CD4-positive, alpha-beta memory T cell (primary cell): ENCODE measurements at regions not wholly inside any gene's neighbourhood (a gene's known extent, or its start where the extent isn't known, plus 50 kb on each side); places are given as distances from the start of the nearest gene placed in this dataset.

Experiments used
- CTCF ChIA-PET: fragments of 350-600 bp; sonication (Branson Sonifier 250); formaldehyde crosslinking; loops from one replicate; lab custom pipeline; 2021; ENCODE audit warnings: inconsistent platforms; ENCODE audit not compliant: partially characterized antibody; lab: Charles Lee
- POLR2A ChIA-PET: fragments of 350-600 bp; sonication (Branson Sonifier 250); formaldehyde crosslinking; loops from one replicate; lab custom pipeline; 2021; ENCODE audit not compliant: partially characterized antibody; lab: Charles Lee
- DNase-seq, 5 donors: peaks; one replicate each; pipeline versions ENCODE4 v3.0.0 to v3.0.0-alpha.2; 2020 to 2022; ENCODE audit warnings: mixed read lengths in 1 of 5
- H3K27ac ChIP-seq: one replicate; pipeline ENCODE4 v1.7.0; 2013; ENCODE audit warnings: low read depth, low read length
- H3K27me3 ChIP-seq: 2 replicates; pipeline ENCODE4 v1.7.0; 2013; ENCODE audit warnings: mild to moderate bottlenecking, low read length, moderate library complexity; ENCODE audit not compliant: insufficient read depth
- H3K36me3 ChIP-seq: 2 replicates; pipeline ENCODE4 v1.7.0; 2013; ENCODE audit warnings: mild to moderate bottlenecking, low read length, moderate library complexity; ENCODE audit not compliant: insufficient read depth
- H3K4me1 ChIP-seq: 2 replicates; pipeline ENCODE4 v1.7.0; 2013; ENCODE audit warnings: mild to moderate bottlenecking, low read length, moderate library complexity; ENCODE audit not compliant: insufficient read depth
- H3K4me3 ChIP-seq, 2 donors: one replicate each; pipeline ENCODE4 v1.7.0; 2013; ENCODE audit warnings: low read length in 2 of 2, mild to moderate bottlenecking in 1 of 2
- H3K9me3 ChIP-seq, 2 donors: one replicate each; pipeline ENCODE4 v1.7.0; 2013; ENCODE audit warnings: low read length in 2 of 2, control low read depth in 1 of 2; ENCODE audit not compliant: control insufficient read depth in 1 of 2
- H3K27ac Mint-ChIP-seq, 7 donors: one replicate each; pipeline ENCODE4 v1.8.0; 2020 to 2021; ENCODE audit warnings: mixed read lengths in 7 of 7, mild to moderate bottlenecking in 6 of 7, inconsistent platforms in 3 of 7, moderate library complexity in 3 of 7
- H3K27me3 Mint-ChIP-seq, 2 donors: one replicate each; pipeline ENCODE4 v1.8.0; 2020 to 2021; ENCODE audit warnings: mixed read lengths in 2 of 2
- H3K36me3 Mint-ChIP-seq, 2 donors: one replicate each; pipeline ENCODE4 v1.8.0; 2020 to 2021; ENCODE audit warnings: mixed read lengths in 2 of 2, inconsistent platforms in 1 of 2, mild to moderate bottlenecking in 1 of 2
- H3K4me1 Mint-ChIP-seq, 4 donors: one replicate each; pipeline ENCODE4 v1.8.0; 2020 to 2021; ENCODE audit warnings: mixed read lengths in 4 of 4, mild to moderate bottlenecking in 1 of 4
- H3K4me3 Mint-ChIP-seq, 8 donors: one replicate each; pipeline ENCODE4 v1.8.0; 2020 to 2021; ENCODE audit warnings: mixed read lengths in 8 of 8, mild to moderate bottlenecking in 7 of 8, moderate library complexity in 6 of 8, inconsistent platforms in 3 of 8
- H3K9me3 Mint-ChIP-seq, 8 donors: one replicate each; pipeline ENCODE4 v1.8.0; 2020 to 2021; ENCODE audit warnings: mixed read lengths in 8 of 8, mild to moderate bottlenecking in 5 of 8, inconsistent platforms in 3 of 8, moderate library complexity in 1 of 8
- intact Hi-C: fragments of 100-400 bp; cut with micrococcal nuclease; formaldehyde crosslinking; loops from one replicate; pipeline ENCODE4 v1.15.1; 2023

- no peaks in the 10 kb centered on the region for H3K27me3 ChIP-seq
- Mint-ChIP-seq H3K27me3 (peaks cover 0 to 1% of the 10 kb centered on the region in 2 donors), H3K4me1 (no peaks in the 10 kb centered on the region), H3K36me3 (no peaks in the 10 kb centered on the region), H3K4me3 (no peak overlapping the region), H3K27ac (no peak overlapping the region), H3K9me3 (peaks cover 2 to 21% (median 15%) of the 10 kb centered on the region in 8 donors)
- no peak overlapping the region for H3K4me3 ChIP-seq
- no peaks in the 10 kb centered on the region for H3K9me3 ChIP-seq
- DNase-seq, result no peak
- ChIA-PET CTCF (no interaction called here), POLR2A (no interaction called here)
- no peak overlapping the region for H3K27ac ChIP-seq
- H3K4me1 ChIP-seq, result no peaks in the 10 kb centered on the region
- intact Hi-C loops, result no loop called here
- no peaks in the 10 kb centered on the region for H3K36me3 ChIP-seq
Measured at GRCh38 chr1:90347366-90347765, 352.5 kb downstream of the ZNF326 start.

- Mint-ChIP-seq H3K9me3 (peaks cover 2 to 21% (median 15%) of the 10 kb centered on the region in 8 donors), H3K36me3 (no peaks in the 10 kb centered on the region), H3K27ac (no peak overlapping the region), H3K4me1 (no peaks in the 10 kb centered on the region), H3K27me3 (peaks cover 0 to 1% of the 10 kb centered on the region in 2 donors), H3K4me3 (no peak overlapping the region)
- ChIA-PET POLR2A (no interaction called here), CTCF (no interaction called here)
- Histone ChIP-seq H3K36me3 (no peaks in the 10 kb centered on the region), H3K27ac (no peak overlapping the region), H3K4me3 (no peak overlapping the region), H3K4me1 (no peaks in the 10 kb centered on the region), H3K27me3 (no peaks in the 10 kb centered on the region), H3K9me3 (no peaks in the 10 kb centered on the region)
- intact Hi-C loops, result no loop called here
- DNase-seq, result no peak
Measured at GRCh38 chr1:90346757-90347156, 351.8 kb downstream of the ZNF326 start.

- no peak for DNase-seq
- intact Hi-C loops, result no loop called here
- ChIA-PET POLR2A (no interaction called here), CTCF (no interaction called here)
- Histone ChIP-seq H3K4me1 (no peaks in the 10 kb centered on the region), H3K4me3 (no peak overlapping the region), H3K27ac (no peak overlapping the region), H3K36me3 (no peaks in the 10 kb centered on the region), H3K27me3 (no peaks in the 10 kb centered on the region), H3K9me3 (no peaks in the 10 kb centered on the region)
- no peaks in the 10 kb centered on the region for H3K36me3 Mint-ChIP-seq
- H3K4me3 Mint-ChIP-seq, result no peak overlapping the region
- no peak overlapping the region for H3K27ac Mint-ChIP-seq
- H3K9me3 Mint-ChIP-seq, result peaks cover 2 to 21% (median 15%) of the 10 kb centered on the region in 8 donors
- no peaks in the 10 kb centered on the region for H3K4me1 Mint-ChIP-seq
- H3K27me3 Mint-ChIP-seq, result no peaks in the 10 kb centered on the region
Measured at GRCh38 chr1:90346349-90346748, 351.4 kb downstream of the ZNF326 start.

- no peaks in the 10 kb centered on the region for H3K36me3 ChIP-seq
- H3K9me3 Mint-ChIP-seq, result peaks cover 2 to 18% (median 14%) of the 10 kb centered on the region in 8 donors
- intact Hi-C loops, result no loop called here
- POLR2A ChIA-PET, result no interaction called here
- no peak for DNase-seq
- no peak overlapping the region for H3K4me3 Mint-ChIP-seq
- H3K27me3 ChIP-seq, result no peaks in the 10 kb centered on the region
- CTCF ChIA-PET, result no interaction called here
- no peaks in the 10 kb centered on the region for H3K9me3 ChIP-seq
- H3K36me3 Mint-ChIP-seq, result no peaks in the 10 kb centered on the region
- no peak overlapping the region for H3K27ac ChIP-seq
- peaks cover 4 to 6% (median 5%) of the 10 kb centered on the region in 4 donors for H3K4me1 Mint-ChIP-seq
- no peaks in the 10 kb centered on the region for H3K27me3 Mint-ChIP-seq
- no peak overlapping the region for H3K4me3 ChIP-seq
- H3K27ac Mint-ChIP-seq, result peak overlapping the region in 1 of 7 donors; percentile 38
- H3K4me1 ChIP-seq, result peaks cover 4% of the 10 kb centered on the region
Measured at GRCh38 chr1:90344963-90345730, 350.2 kb downstream of the ZNF326 start.

- Mint-ChIP-seq H3K27ac (no peak overlapping the region), H3K36me3 (no peaks in the 10 kb centered on the region), H3K4me3 (no peak overlapping the region), H3K9me3 (peaks cover 0 to 4% (median 0%) of the 10 kb centered on the region in 8 donors), H3K4me1 (peaks cover 5 to 14% (median 11%) of the 10 kb centered on the region in 4 donors), H3K27me3 (no peaks in the 10 kb centered on the region)
- intact Hi-C loops, result no loop called here
- peaks cover 9% of the 10 kb centered on the region for H3K4me1 ChIP-seq
- no peak overlapping the region for H3K4me3 ChIP-seq
- no peak overlapping the region for H3K27ac ChIP-seq
- POLR2A ChIA-PET, result no interaction called here
- H3K27me3 ChIP-seq, result no peaks in the 10 kb centered on the region
- no peaks in the 10 kb centered on the region for H3K36me3 ChIP-seq
- CTCF ChIA-PET, result no interaction called here
- H3K9me3 ChIP-seq, result no peaks in the 10 kb centered on the region
- DNase-seq, result no peak
Measured at GRCh38 chr1:90341516-90341915, 346.6 kb downstream of the ZNF326 start.

GRCh38 chr1:90340606-90341005 is 345.7 kb downstream of the ZNF326 start:
- intact Hi-C loops, result no loop called here
- DNase-seq, result peak in 3 of 5 donors; percentile 2 to 4 (median 2)
- Histone ChIP-seq H3K4me3 (no peak overlapping the region), H3K27me3 (no peaks in the 10 kb centered on the region), H3K4me1 (peaks cover 9% of the 10 kb centered on the region), H3K9me3 (no peaks in the 10 kb centered on the region), H3K36me3 (no peaks in the 10 kb centered on the region), H3K27ac (no peak overlapping the region)
- CTCF ChIA-PET, result no interaction called here
- no peak overlapping the region for H3K27ac Mint-ChIP-seq
- H3K27me3 Mint-ChIP-seq, result no peaks in the 10 kb centered on the region
- POLR2A ChIA-PET, result no interaction called here
- peaks cover 0 to 4% (median 0%) of the 10 kb centered on the region in 8 donors for H3K9me3 Mint-ChIP-seq
- peaks cover 5 to 14% (median 11%) of the 10 kb centered on the region in 4 donors for H3K4me1 Mint-ChIP-seq
- H3K4me3 Mint-ChIP-seq, result no peak overlapping the region
- H3K36me3 Mint-ChIP-seq, result no peaks in the 10 kb centered on the region

- Histone ChIP-seq H3K27ac (no peak overlapping the region), H3K27me3 (no peaks in the 10 kb centered on the region), H3K9me3 (no peaks in the 10 kb centered on the region), H3K36me3 (no peaks in the 10 kb centered on the region), H3K4me3 (no peak overlapping the region), H3K4me1 (peaks cover 9% of the 10 kb centered on the region)
- Mint-ChIP-seq H3K4me3 (no peak overlapping the region), H3K27ac (no peak overlapping the region), H3K36me3 (no peaks in the 10 kb centered on the region), H3K4me1 (peaks cover 5 to 14% (median 11%) of the 10 kb centered on the region in 4 donors), H3K9me3 (peaks cover 0 to 2% (median 0%) of the 10 kb centered on the region in 8 donors), H3K27me3 (no peaks in the 10 kb centered on the region)
- no peak for DNase-seq
- ChIA-PET CTCF (interaction anchor here (0.6 kb wide), 1 partner anchor 807 kb away, joined by 3 read pairs; no protein-coding TSS in a partner anchor), POLR2A (no interaction called here)
- intact Hi-C loops, result no loop called here
Measured at GRCh38 chr1:90339811-90340210, 344.9 kb downstream of the ZNF326 start.
